GM21367 (cell line): ENCODE measurements at regions not wholly inside any gene's neighbourhood (a gene's known extent, or its start where the extent isn't known, plus 50 kb on each side); places are given as distances from the start of the nearest gene placed in this dataset.

Experiments used
- ATAC-seq: cut with Tn5 transposase; IDR thresholded peaks from one replicate; pipeline ENCODE4 v1.9.1; 2021; ENCODE audit not compliant: unreplicated experiment

- ATAC-seq, result no peak
These were observed 99.4 kb upstream of the PARP11 start for GRCh38 chr12:3972576-3972975.

DNA sequence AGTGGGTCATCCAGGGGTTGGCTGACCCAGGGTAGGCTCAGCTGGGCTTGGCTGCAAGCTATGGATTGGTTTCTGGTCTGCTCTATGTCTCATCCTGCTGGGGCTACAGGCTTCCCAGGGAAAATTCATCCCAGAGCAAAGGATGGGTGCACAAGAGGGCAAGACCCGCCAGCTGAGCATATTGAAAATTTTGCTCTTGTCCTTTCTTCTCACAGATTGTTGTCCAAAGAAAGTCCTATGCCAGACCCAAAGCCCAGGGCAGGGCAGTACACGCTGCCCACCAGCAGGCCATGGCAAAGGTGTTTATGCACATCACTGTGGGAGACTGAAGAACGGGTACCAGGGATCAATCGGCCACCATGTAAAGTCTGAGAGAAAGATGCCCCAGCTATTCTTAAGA is 95.3 kb upstream of the PARP11 start:
- no peak for ATAC-seq

GRCh38 chr12:3967556-3968160 is 94.5 kb upstream of the PARP11 start:
- ATAC-seq, result no peak

DNA sequence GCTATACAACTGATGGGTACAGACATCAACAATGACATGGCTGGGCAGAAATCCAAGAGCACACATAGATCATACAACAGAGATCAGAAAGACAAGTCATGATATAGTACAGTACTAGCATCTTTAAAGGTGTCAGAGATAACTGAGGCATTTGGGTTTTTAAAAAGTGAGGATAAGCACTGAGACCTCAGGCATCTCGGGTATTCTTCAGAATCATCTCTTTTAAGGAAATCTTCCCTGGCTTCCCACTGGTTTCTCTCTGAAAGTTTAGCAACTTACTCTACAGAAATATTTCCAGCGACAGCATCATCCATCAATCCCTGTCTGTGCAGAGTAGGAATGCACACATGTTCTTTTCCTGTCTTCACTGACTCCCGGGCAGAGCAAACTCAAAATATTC is 93.2 kb upstream of the PARP11 start:
- no peak for ATAC-seq

- ATAC-seq, result no peak
These were observed 91.8 kb upstream of the PARP11 start for GRCh38 chr12:3965046-3965445.

DNA sequence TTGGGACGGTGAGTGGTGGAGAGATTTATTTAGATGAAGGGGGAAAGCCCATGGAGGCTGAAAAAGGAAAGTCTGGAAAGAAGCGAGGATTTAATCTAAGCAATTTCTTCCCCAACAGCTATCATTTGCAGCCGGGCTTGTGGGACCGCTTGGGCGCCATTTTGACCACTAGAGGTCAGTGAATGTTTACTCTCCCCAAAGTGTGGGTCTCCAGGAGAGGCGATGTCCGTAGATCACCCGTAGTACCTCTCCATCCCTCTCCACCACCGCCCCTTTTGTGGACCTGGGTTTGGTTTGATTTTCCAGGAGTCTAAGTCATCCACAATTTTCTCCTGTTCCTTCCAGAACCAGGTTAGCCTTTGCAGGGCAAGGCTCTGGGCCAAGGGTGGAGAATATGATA is 91.2 kb upstream of the PARP11 start:
- ATAC-seq, result no peak

- ATAC-seq, result no peak
These were observed 89.7 kb upstream of the PARP11 start for GRCh38 chr12:3962631-3963483.

GRCh38 chr12:3961591-3961990 is 88.4 kb upstream of the PARP11 start:
- no peak for ATAC-seq

- no peak for ATAC-seq
These were observed 86.8 kb upstream of the PARP11 start for GRCh38 chr12:3959799-3960560.

- no peak for ATAC-seq
These were observed 85.3 kb upstream of the PARP11 start for GRCh38 chr12:3958534-3958933.

DNA sequence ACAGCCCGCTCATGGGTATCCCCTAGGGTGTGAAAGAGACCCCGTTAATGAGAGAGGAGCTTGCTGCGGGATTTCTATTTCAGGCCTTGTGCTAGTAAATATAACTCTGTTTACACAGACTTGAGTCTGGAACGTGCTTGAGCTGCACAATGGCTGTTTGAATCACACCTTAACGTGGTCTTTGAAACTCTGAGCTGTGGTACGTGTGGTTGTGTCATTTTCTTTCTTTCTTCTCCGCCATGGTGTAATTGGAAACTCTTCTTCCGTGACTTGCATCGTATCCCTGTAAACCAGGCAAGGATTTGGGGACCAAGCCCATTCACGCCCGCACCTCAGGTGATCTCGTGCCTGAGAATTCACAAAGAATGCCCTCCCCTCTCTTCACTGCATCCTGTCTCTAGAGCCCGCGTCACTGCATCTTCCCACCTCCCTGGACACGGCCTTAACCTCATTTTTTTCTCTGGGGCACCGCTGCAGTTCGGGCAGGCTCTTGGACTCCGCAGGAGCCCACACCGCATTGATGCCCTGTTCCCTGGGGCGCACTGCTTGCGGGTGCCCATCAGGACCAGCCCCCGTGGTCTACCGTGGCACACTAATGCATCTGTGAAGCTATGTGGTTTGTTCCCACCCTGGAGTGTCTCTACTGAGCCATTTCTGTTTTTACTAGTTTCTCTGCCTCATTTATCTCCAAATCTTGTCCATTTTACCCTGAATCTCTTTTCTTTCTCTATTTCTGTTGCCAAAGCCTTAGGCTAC is 78.4 kb upstream of the PARP11 start:
- ATAC-seq, result no peak

DNA sequence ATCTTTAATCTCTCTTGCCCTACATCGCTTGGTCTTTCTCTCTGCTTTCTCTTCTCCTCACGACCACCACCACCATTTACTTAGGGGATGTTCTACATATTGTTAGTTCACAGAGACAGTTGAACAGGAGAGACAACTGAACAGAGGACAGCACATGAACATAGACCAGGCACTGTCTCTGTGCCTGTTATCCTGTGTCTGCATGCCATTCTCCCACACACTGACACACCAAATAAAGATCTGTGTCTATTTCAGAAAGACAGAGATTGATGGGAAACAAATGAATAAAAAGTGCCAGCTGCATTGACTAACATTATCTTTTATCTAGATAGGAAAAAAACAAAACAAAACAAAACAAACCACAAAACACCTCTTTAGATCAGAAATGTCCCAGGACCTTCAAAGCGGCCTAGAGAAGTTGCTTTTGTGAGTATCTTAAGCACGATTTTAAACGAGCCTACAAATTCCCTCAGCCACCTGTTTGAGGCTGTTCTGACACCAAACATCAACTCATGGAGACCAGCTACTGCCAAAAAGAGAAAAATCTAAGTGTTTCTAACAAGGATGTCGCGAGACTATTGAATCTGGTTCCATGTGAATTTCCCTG is 77.6 kb upstream of the PARP11 start:
- ATAC-seq, result no peak

DNA sequence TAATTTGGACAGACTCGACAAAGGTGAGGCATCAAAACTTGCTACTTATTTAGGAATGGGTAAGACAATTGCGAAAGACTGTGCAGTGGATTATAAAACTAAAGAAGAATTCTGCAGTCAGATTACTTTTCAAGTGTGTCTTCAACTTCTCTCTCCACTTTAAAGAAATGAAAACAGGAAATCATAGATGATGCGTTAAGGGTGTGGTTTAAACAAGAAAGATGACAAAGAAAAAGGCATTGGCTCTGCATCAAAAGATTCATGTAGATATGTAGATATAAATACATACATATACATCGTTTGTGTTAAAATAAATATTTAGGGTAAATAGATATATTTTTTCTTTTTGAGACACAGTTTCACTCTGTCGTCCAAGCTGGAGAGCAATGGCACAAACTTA is 74.6 kb upstream of the PARP11 start:
- no peak for ATAC-seq

GRCh38 chr12:3945671-3946070 is 72.5 kb upstream of the PARP11 start:
- no peak for ATAC-seq

DNA sequence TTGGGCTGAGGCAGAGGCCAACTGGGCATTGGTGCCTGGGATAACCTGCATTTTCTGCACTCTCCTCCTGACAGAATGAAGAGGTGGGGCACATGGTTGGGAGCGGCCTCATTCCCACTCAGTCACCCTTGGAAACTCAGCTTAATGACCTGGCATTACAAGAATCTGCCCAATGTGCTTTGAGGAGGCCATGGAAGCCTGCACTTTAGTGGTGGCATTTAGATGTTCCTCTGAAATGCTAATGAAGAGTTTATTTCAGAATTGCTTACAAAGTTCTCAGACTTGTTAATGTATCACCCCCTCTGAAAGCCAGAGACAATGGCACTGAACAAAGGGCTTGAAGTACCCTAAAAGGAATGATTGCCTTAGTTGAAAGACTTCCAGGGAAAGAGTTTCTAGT is 71.4 kb upstream of the PARP11 start:
- ATAC-seq, result no peak

DNA sequence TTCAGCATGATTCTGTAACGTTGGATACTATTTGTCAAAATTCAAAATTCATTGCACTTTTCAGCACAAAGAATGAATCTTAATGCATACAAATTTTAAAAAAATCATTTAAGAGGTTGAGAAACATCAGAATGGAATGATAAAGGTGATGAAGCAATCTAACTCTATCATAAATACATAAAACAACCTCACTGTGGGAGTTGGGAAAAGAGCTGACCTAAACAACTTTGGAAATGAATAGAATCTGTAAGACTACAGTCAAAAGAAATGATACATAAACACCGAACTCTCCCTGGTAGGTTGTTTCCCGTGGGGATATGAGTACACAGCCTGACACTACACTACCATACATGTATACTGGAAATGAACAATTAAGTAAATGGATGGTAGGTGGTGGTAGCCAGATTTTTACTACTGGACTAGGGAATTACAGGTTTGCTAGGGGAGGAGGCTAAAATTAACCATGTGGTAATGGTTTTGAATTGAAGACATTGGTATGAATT is 64.9 kb upstream of the PARP11 start:
- ATAC-seq, result no peak

DNA sequence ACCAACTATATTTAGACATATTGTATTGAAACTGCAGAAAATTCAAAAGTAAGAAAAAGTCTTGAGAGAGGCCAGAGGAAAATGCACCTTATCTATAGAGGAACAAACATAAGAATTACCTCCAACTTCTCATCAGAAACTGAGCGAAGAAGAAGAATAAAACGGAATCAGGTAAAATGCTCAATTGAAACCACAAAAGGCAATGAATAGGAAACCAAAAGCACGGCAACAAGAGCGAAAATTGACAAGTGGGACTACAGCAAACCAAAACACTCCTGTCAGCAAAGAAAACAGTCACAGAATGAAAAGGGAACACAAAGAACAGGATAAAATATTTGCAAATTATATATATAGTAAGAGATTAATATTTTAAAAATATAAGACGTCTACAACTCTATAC is 61.9 kb upstream of the PARP11 start:
- ATAC-seq, result no peak

- no peak for ATAC-seq
These were observed 60.6 kb upstream of the PARP11 start for GRCh38 chr12:3933819-3934192.

DNA sequence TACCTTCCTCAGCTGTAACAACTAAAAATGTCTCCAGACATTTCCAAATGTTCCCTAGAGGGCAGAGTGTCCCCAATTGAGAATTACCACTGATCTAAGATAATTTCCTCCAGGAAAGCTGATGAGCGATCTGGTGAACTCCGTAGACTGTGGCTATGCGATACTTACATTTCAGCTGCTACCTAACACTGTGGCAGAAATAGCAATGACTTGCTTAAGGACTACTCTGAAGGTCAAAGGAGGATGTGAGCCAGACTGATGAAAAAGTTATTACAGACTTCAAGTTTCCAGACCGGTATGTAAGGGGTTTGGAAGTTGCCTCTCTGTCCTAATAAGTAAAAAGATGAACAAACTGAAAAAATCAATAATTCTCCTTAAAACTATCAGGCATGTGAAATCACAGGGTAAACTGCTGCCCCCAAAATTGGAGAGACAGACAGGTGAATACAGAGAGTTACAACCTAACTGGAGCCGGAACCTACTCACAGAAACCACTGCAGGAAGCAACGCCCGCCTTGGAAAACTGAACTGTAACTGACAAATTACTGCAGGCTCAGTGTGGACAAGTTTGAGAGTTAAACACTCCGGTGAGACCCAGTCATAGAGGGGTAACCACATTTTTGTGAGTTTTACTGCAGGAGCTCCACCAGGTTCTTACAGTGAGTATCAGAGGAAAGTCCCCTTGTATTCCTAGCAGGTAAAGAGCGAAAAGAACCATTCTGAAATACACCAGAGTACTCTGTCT is 60.0 kb upstream of the PARP11 start:
- no peak for ATAC-seq

DNA sequence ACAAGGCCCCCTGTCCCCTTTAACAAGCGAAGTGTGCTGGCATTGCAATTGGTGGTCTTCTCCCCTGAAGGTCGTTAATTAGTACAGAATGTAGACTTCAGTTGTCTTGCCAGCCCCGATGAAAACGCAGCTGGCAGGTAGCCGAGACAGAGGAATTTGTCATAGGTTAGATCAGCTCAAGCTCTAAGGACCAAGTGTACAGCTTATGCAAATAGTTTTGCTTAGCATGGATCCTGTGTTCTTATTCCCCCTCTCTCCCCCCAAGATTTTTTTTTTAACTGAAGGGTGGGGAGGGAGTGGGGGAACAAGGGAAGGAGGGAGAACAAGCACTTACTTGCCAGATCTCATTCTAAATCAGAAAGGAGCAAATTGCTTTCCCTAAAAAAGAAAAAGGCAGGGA is 58.6 kb upstream of the PARP11 start:
- no peak for ATAC-seq
